ENCODE measurements at regions not wholly inside any gene's neighbourhood (a gene's known extent, or its start where the extent isn't known, plus 50 kb on each side); places are given as distances from the start of the nearest gene placed in this dataset.

GRCh38 chr3:174403831-174404230 lies 455.3 kb upstream of the NAALADL2 start:
- Histone ChIP-seq H3K9ac (ENCODE audit: low read length) (no peak overlapping the region), H3K9me3 (ENCODE audit: control insufficient read depth, low read depth, low read length) (peaks cover 4% of the 10 kb centered on the region), H3K4me1 (ENCODE audit: control insufficient read depth, low read depth, low read length) (no peaks in the 10 kb centered on the region), H3K27me3 (ENCODE audit: control insufficient read depth, insufficient read depth, low read length) (no peaks in the 10 kb centered on the region), H3K36me3 (ENCODE audit: control insufficient read depth, low read depth, low read length) (no peaks in the 10 kb centered on the region), H3K27ac (ENCODE audit: low read length) (no peak overlapping the region), H3K4me3 (ENCODE audit: low read length) (no peak overlapping the region)

DNA sequence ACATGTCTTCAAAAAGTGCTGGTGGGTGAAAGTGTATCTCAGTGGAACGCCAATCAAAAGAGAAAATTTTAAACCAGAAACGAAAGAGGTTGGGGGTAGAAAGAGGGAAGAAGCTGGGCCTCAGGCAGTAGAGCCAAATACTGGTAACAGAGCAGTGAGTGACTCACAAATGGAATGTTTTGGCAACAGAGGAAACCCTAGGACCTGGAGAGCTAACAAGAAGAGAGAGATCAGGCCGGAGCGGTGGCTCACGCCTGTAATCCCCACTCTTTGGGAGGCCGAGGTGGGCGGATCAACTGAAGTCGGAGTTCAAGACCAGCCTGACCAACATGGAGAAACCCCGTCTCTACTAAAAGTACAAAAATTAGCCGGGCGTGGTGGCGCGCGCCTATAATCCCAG lies 450.8 kb upstream of the NAALADL2 start:
- Histone ChIP-seq H3K9me3 (ENCODE audit: control insufficient read depth, low read depth, low read length) (no peaks in the 10 kb centered on the region), H3K4me1 (ENCODE audit: control insufficient read depth, low read depth, low read length) (peaks cover 14% of the 10 kb centered on the region), H3K27ac (ENCODE audit: low read length) (no peak overlapping the region), H3K9ac (ENCODE audit: low read length) (no peak overlapping the region), H3K36me3 (ENCODE audit: control insufficient read depth, low read depth, low read length) (no peaks in the 10 kb centered on the region), H3K27me3 (ENCODE audit: control insufficient read depth, insufficient read depth, low read length) (no peaks in the 10 kb centered on the region), H3K4me3 (ENCODE audit: low read length) (no peak overlapping the region)

GRCh38 chr3:174409086-174409743 lies 449.9 kb upstream of the NAALADL2 start:
- Histone ChIP-seq H3K9ac (ENCODE audit: low read length) (no peak overlapping the region), H3K27ac (ENCODE audit: low read length) (no peak overlapping the region)

GRCh38 chr3:174413062-174413912 lies 445.8 kb upstream of the NAALADL2 start:
- Histone ChIP-seq H3K4me3 (ENCODE audit: low read length) (no peak overlapping the region), H3K4me1 (ENCODE audit: control insufficient read depth, low read depth, low read length) (peaks cover 19% of the 10 kb centered on the region), H3K9ac (ENCODE audit: low read length) (no peak overlapping the region), H3K9me3 (ENCODE audit: control insufficient read depth, low read depth, low read length) (no peaks in the 10 kb centered on the region), H3K27me3 (ENCODE audit: control insufficient read depth, insufficient read depth, low read length) (no peaks in the 10 kb centered on the region), H3K27ac (ENCODE audit: low read length) (peak overlapping the region; percentile 72), H3K36me3 (ENCODE audit: control insufficient read depth, low read depth, low read length) (no peaks in the 10 kb centered on the region)

More at GRCh38 chr3:174409086-174409743, 449.9 kb upstream of the NAALADL2 start:
- H3K9me3 ChIP-seq (ENCODE audit: control insufficient read depth, low read depth, low read length): no peaks in the 10 kb centered on the region
- H3K4me1 ChIP-seq (ENCODE audit: control insufficient read depth, low read depth, low read length): peaks cover 19% of the 10 kb centered on the region
- H3K36me3 ChIP-seq (ENCODE audit: control insufficient read depth, low read depth, low read length): no peaks in the 10 kb centered on the region
- H3K4me3 ChIP-seq (ENCODE audit: low read length): no peak overlapping the region
- H3K27me3 ChIP-seq (ENCODE audit: control insufficient read depth, insufficient read depth, low read length): no peaks in the 10 kb centered on the region

GRCh38 chr3:174414902-174415301 lies 444.2 kb upstream of the NAALADL2 start:
- peaks cover 19% of the 10 kb centered on the region for H3K4me1 ChIP-seq (ENCODE audit: control insufficient read depth, low read depth, low read length)
- H3K27me3 ChIP-seq (ENCODE audit: control insufficient read depth, insufficient read depth, low read length): no peaks in the 10 kb centered on the region
- H3K27ac ChIP-seq (ENCODE audit: low read length): no peak overlapping the region
- H3K9me3 ChIP-seq (ENCODE audit: control insufficient read depth, low read depth, low read length): no peaks in the 10 kb centered on the region
- no peak overlapping the region for H3K4me3 ChIP-seq (ENCODE audit: low read length)
- no peaks in the 10 kb centered on the region for H3K36me3 ChIP-seq (ENCODE audit: control insufficient read depth, low read depth, low read length)
- H3K9ac ChIP-seq (ENCODE audit: low read length): no peak overlapping the region

DNA sequence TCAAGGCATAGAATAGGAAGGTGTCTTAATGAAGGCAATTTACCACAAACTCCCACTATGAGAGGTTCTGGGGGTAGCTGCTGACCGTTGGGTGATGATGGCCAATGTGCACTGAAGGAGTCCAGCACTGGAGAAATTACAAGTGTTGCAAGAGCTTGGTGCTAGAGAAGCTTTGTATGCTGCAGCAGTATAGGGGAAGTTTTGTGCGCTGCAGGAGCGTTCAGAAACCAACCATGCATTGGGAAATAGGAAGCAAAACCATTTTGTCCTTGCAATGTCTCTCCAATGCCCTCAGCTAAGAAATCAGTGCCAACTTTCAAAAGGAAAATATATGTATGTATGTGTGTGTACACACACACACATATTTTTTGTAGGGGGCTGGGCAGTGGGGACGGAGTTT lies 441.6 kb upstream of the NAALADL2 start:
- no peak overlapping the region for H3K27ac ChIP-seq (ENCODE audit: low read length)
- H3K4me3 ChIP-seq (ENCODE audit: low read length): no peak overlapping the region
- peaks cover 10% of the 10 kb centered on the region for H3K4me1 ChIP-seq (ENCODE audit: control insufficient read depth, low read depth, low read length)
- no peaks in the 10 kb centered on the region for H3K27me3 ChIP-seq (ENCODE audit: control insufficient read depth, insufficient read depth, low read length)
- no peaks in the 10 kb centered on the region for H3K9me3 ChIP-seq (ENCODE audit: control insufficient read depth, low read depth, low read length)
- H3K9ac ChIP-seq (ENCODE audit: low read length): no peak overlapping the region
- no peaks in the 10 kb centered on the region for H3K36me3 ChIP-seq (ENCODE audit: control insufficient read depth, low read depth, low read length)

- no peaks in the 10 kb centered on the region for H3K36me3 ChIP-seq (ENCODE audit: control insufficient read depth, low read depth, low read length)
- no peak overlapping the region for H3K4me3 ChIP-seq (ENCODE audit: low read length)
- no peaks in the 10 kb centered on the region for H3K4me1 ChIP-seq (ENCODE audit: control insufficient read depth, low read depth, low read length)
- no peak overlapping the region for H3K27ac ChIP-seq (ENCODE audit: low read length)
- H3K9ac ChIP-seq (ENCODE audit: low read length): no peak overlapping the region
- H3K9me3 ChIP-seq (ENCODE audit: control insufficient read depth, low read depth, low read length): no peaks in the 10 kb centered on the region
- no peaks in the 10 kb centered on the region for H3K27me3 ChIP-seq (ENCODE audit: control insufficient read depth, insufficient read depth, low read length)
These were observed 439.9 kb upstream of the NAALADL2 start for GRCh38 chr3:174419216-174419615.

DNA sequence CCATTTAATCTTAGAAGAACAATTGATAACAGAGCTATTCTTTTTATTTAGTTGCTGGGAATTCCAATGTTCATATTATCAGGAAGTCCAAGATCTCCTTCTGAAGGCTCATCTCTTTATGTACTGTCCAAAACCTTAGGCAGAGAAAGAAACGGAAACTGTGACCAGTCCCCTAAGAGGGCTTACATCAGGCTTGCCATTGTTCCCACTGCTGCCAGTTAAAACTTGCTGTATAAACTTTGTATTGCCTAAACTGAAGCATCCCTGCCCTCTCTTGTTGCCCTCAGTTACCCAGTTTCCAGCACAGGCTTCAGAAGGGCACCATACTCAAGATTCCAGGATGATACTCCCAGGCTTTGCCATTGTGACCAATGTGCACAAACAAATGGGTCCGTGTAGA lies 435.2 kb upstream of the NAALADL2 start:
- Histone ChIP-seq H3K4me3 (ENCODE audit: low read length) (no peak overlapping the region), H3K9ac (ENCODE audit: low read length) (no peak overlapping the region), H3K27me3 (ENCODE audit: control insufficient read depth, insufficient read depth, low read length) (no peaks in the 10 kb centered on the region), H3K4me1 (ENCODE audit: control insufficient read depth, low read depth, low read length) (no peaks in the 10 kb centered on the region), H3K27ac (ENCODE audit: low read length) (no peak overlapping the region), H3K36me3 (ENCODE audit: control insufficient read depth, low read depth, low read length) (no peaks in the 10 kb centered on the region), H3K9me3 (ENCODE audit: control insufficient read depth, low read depth, low read length) (no peaks in the 10 kb centered on the region)

DNA sequence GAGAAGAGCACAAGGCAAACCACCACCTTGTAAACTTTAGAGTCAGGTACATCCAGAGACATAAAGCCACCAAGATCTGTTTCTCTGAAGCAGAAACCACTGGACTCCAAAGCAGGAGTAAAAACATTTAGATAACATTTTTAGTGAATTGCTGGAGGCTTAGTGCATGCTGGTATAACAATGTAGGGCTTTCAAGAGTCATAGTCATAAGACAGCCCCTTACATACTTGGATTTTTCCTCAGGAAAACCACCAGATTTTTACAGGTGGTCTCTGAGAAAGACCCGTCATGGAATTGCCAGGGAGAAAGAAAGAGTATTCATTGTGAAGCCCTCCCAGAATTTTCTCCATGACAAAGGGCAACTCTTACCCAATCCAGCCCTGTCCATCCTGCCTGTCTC lies 434.5 kb upstream of the NAALADL2 start:
- Histone ChIP-seq H3K4me3 (ENCODE audit: low read length) (no peak overlapping the region), H3K36me3 (ENCODE audit: control insufficient read depth, low read depth, low read length) (no peaks in the 10 kb centered on the region), H3K27me3 (ENCODE audit: control insufficient read depth, insufficient read depth, low read length) (no peaks in the 10 kb centered on the region), H3K4me1 (ENCODE audit: control insufficient read depth, low read depth, low read length) (no peaks in the 10 kb centered on the region), H3K9ac (ENCODE audit: low read length) (no peak overlapping the region), H3K27ac (ENCODE audit: low read length) (no peak overlapping the region), H3K9me3 (ENCODE audit: control insufficient read depth, low read depth, low read length) (no peaks in the 10 kb centered on the region)

- no peaks in the 10 kb centered on the region for H3K4me1 ChIP-seq (ENCODE audit: control insufficient read depth, low read depth, low read length)
- no peak overlapping the region for H3K4me3 ChIP-seq (ENCODE audit: low read length)
- no peaks in the 10 kb centered on the region for H3K27me3 ChIP-seq (ENCODE audit: control insufficient read depth, insufficient read depth, low read length)
- no peaks in the 10 kb centered on the region for H3K9me3 ChIP-seq (ENCODE audit: control insufficient read depth, low read depth, low read length)
- H3K9ac ChIP-seq (ENCODE audit: low read length): no peak overlapping the region
- no peaks in the 10 kb centered on the region for H3K36me3 ChIP-seq (ENCODE audit: control insufficient read depth, low read depth, low read length)
- H3K27ac ChIP-seq (ENCODE audit: low read length): no peak overlapping the region
These were observed 433.7 kb upstream of the NAALADL2 start for GRCh38 chr3:174425422-174425821.

DNA sequence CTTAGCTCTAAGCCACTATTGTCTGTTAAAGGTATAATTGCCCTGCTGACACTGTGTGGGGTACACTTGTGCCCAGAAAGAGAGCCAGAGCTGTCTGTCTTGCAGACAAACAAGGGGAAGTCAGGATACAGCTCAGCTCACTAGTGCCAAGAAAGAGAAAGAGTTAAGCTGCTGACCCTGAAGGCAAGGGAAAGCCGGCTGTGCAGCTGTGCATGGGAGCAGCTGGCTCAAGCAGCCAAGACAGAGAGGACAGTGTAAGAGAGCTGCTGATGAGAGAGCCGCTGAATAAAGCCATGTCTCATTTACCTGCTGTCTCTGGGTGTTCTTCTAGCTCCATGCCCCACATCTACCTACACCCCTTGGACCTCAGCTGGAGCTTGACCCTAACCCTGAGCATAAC lies 428.1 kb upstream of the NAALADL2 start:
- Histone ChIP-seq H3K27me3 (ENCODE audit: control insufficient read depth, insufficient read depth, low read length) (no peaks in the 10 kb centered on the region), H3K27ac (ENCODE audit: low read length) (no peak overlapping the region), H3K9ac (ENCODE audit: low read length) (no peak overlapping the region), H3K36me3 (ENCODE audit: control insufficient read depth, low read depth, low read length) (no peaks in the 10 kb centered on the region), H3K4me3 (ENCODE audit: low read length) (no peak overlapping the region), H3K9me3 (ENCODE audit: control insufficient read depth, low read depth, low read length) (no peaks in the 10 kb centered on the region), H3K4me1 (ENCODE audit: control insufficient read depth, low read depth, low read length) (no peaks in the 10 kb centered on the region)

DNA sequence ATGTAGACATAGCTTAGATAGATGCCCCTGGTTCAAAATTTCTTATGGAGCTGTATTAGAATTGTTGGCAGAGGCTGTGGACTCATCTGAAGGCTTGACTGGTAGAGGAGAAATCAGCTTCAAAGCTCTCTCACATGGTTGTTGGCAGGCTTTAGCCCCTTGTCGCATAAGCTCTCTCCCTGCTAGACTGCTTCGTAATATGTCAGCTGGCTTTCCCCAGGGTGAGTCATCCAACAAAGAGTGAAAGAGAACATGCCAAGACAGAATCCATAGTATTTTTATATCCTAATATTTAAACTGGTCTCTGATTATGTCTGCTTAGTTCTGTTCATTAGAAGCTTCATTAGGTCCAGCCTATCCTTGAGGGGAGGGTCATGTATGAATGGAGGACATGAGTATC lies 427.4 kb upstream of the NAALADL2 start:
- Histone ChIP-seq H3K9ac (ENCODE audit: low read length) (no peak overlapping the region), H3K36me3 (ENCODE audit: control insufficient read depth, low read depth, low read length) (no peaks in the 10 kb centered on the region), H3K4me3 (ENCODE audit: low read length) (no peak overlapping the region), H3K27ac (ENCODE audit: low read length) (no peak overlapping the region), H3K27me3 (ENCODE audit: control insufficient read depth, insufficient read depth, low read length) (no peaks in the 10 kb centered on the region), H3K9me3 (ENCODE audit: control insufficient read depth, low read depth, low read length) (no peaks in the 10 kb centered on the region), H3K4me1 (ENCODE audit: control insufficient read depth, low read depth, low read length) (no peaks in the 10 kb centered on the region)
